ENCODE measurements at regions not wholly inside any gene's neighbourhood (a gene's known extent, or its start where the extent isn't known, plus 50 kb on each side); places are given as distances from the start of the nearest gene placed in this dataset.

GRCh38 chr12:14156606-14157005 lies 175.2 kb upstream of the GRIN2B start:
- Mint-ChIP-seq H3K9me3 (peaks cover 21% of the 10 kb centered on the region), H3K4me1 (peaks cover 47% of the 10 kb centered on the region), H3K4me3 (no peak overlapping the region), H3K27ac (peak overlapping the region; percentile 87), H3K36me3 (ENCODE audit: low read depth) (peaks cover 5% of the 10 kb centered on the region), H3K27me3 (ENCODE audit: low read depth, poor library complexity) (no peaks in the 10 kb centered on the region)
- no peak for DNase-seq
- TF ChIP-seq CTCF (IDR thresholded peaks at IDR 0.05): no peak

GRCh38 chr12:14157088-14157747 lies 175.8 kb upstream of the GRIN2B start:
- peak overlapping the region; percentile 87 for H3K27ac Mint-ChIP-seq
- H3K9me3 Mint-ChIP-seq: peaks cover 21% of the 10 kb centered on the region
- H3K36me3 Mint-ChIP-seq (ENCODE audit: low read depth): peaks cover 5% of the 10 kb centered on the region
- no peaks in the 10 kb centered on the region for H3K27me3 Mint-ChIP-seq (ENCODE audit: low read depth, poor library complexity)
- no peak for TF ChIP-seq CTCF (IDR thresholded peaks at IDR 0.05)
- peaks cover 52% of the 10 kb centered on the region for H3K4me1 Mint-ChIP-seq
- H3K4me3 Mint-ChIP-seq: no peak overlapping the region
- DNase-seq: no peak

- H3K27me3 Mint-ChIP-seq (ENCODE audit: low read depth, poor library complexity): peaks cover 4% of the 10 kb centered on the region
- H3K36me3 Mint-ChIP-seq (ENCODE audit: low read depth): no peaks in the 10 kb centered on the region
- peaks cover 5% of the 10 kb centered on the region for H3K4me1 Mint-ChIP-seq
- no peak for DNase-seq
- no peak overlapping the region for H3K4me3 Mint-ChIP-seq
- H3K27ac Mint-ChIP-seq: no peak overlapping the region
- H3K9me3 Mint-ChIP-seq: peaks cover 8% of the 10 kb centered on the region
- TF ChIP-seq CTCF (IDR thresholded peaks at IDR 0.05): no peak
These were observed 182.9 kb upstream of the GRIN2B start for GRCh38 chr12:14164266-14164665.

GRCh38 chr12:14167005-14167628 lies 185.7 kb upstream of the GRIN2B start:
- H3K27me3 Mint-ChIP-seq (ENCODE audit: low read depth, poor library complexity): peaks cover 8% of the 10 kb centered on the region
- peak; percentile 97 for TF ChIP-seq CTCF (IDR thresholded peaks at IDR 0.05)
- DNase-seq: peak; percentile 65
- H3K36me3 Mint-ChIP-seq (ENCODE audit: low read depth): no peaks in the 10 kb centered on the region
- peaks cover 17% of the 10 kb centered on the region for H3K9me3 Mint-ChIP-seq
- H3K4me1 Mint-ChIP-seq: no peaks in the 10 kb centered on the region
- no peak overlapping the region for H3K27ac Mint-ChIP-seq
- H3K4me3 Mint-ChIP-seq: no peak overlapping the region

- no peaks in the 10 kb centered on the region for H3K36me3 Mint-ChIP-seq (ENCODE audit: low read depth)
- H3K4me1 Mint-ChIP-seq: no peaks in the 10 kb centered on the region
- peaks cover 12% of the 10 kb centered on the region for H3K27me3 Mint-ChIP-seq (ENCODE audit: low read depth, poor library complexity)
- no peak overlapping the region for H3K27ac Mint-ChIP-seq
- DNase-seq: no peak
- H3K4me3 Mint-ChIP-seq: no peak overlapping the region
- H3K9me3 Mint-ChIP-seq: peaks cover 13% of the 10 kb centered on the region
- no peak for TF ChIP-seq CTCF (IDR thresholded peaks at IDR 0.05)
These were observed 187.9 kb upstream of the GRIN2B start for GRCh38 chr12:14169281-14169680.

GRCh38 chr12:14171106-14171505 lies 189.7 kb upstream of the GRIN2B start:
- H3K9me3 Mint-ChIP-seq: peaks cover 13% of the 10 kb centered on the region
- TF ChIP-seq CTCF (IDR thresholded peaks at IDR 0.05): no peak
- H3K4me3 Mint-ChIP-seq: no peak overlapping the region
- no peak overlapping the region for H3K27ac Mint-ChIP-seq
- H3K36me3 Mint-ChIP-seq (ENCODE audit: low read depth): no peaks in the 10 kb centered on the region
- no peak for DNase-seq
- H3K4me1 Mint-ChIP-seq: no peaks in the 10 kb centered on the region
- H3K27me3 Mint-ChIP-seq (ENCODE audit: low read depth, poor library complexity): peaks cover 18% of the 10 kb centered on the region
